Stimulated activated CD8-positive, alpha-beta memory T cell treated with anti-CD3 and anti-CD28 coated beads, Interleukin-7, amount 100 ng/mL, for 48 hours (primary cell): ENCODE measurements at regions not wholly inside any gene's neighbourhood (a gene's known extent, or its start where the extent isn't known, plus 50 kb on each side); places are given as distances from the start of the nearest gene placed in this dataset.

Experiments
- DNase-seq, 2 donors: peaks; one replicate each; pipeline ENCODE4 v3.0.0-alpha.2; 2020; ENCODE audit warnings: low read depth in 1 of 2; ENCODE audit errors: extremely low read depth in 1 of 2

- no peak for DNase-seq
These were observed 190.5 kb upstream of the NRP1 start for GRCh38 chr10:33524966-33525365.

- no peak for DNase-seq
These were observed 189.6 kb upstream of the NRP1 start for GRCh38 chr10:33524041-33524440.

GRCh38 chr10:33523236-33523792 is 188.8 kb upstream of the NRP1 start:
- DNase-seq, result no peak

GRCh38 chr10:33521904-33522303 is 187.4 kb upstream of the NRP1 start:
- no peak for DNase-seq

GRCh38 chr10:33521062-33521461 is 186.6 kb upstream of the NRP1 start:
- DNase-seq, result no peak

GRCh38 chr10:33520223-33520622 is 185.8 kb upstream of the NRP1 start:
- no peak for DNase-seq

- no peak for DNase-seq
These were observed 184.8 kb upstream of the NRP1 start for GRCh38 chr10:33519130-33519860.

GRCh38 chr10:33510206-33510605 is 175.7 kb upstream of the NRP1 start:
- DNase-seq, result no peak

GRCh38 chr10:33509231-33509831 is 174.9 kb upstream of the NRP1 start:
- DNase-seq, result peak in 1 of 2 donors; percentile 16

- DNase-seq, result no peak
These were observed 173.4 kb upstream of the NRP1 start for GRCh38 chr10:33507662-33508425.

GRCh38 chr10:33506838-33507661 is 172.6 kb upstream of the NRP1 start:
- DNase-seq, result no peak

- no peak for DNase-seq
These were observed 171.9 kb upstream of the NRP1 start for GRCh38 chr10:33506391-33506790.

- DNase-seq, result no peak
These were observed 166.7 kb upstream of the NRP1 start for GRCh38 chr10:33501161-33501560.

GRCh38 chr10:33498391-33498891 is 164.0 kb upstream of the NRP1 start:
- DNase-seq, result no peak

- no peak for DNase-seq
These were observed 162.9 kb upstream of the NRP1 start for GRCh38 chr10:33497338-33497737.

- DNase-seq, result no peak
These were observed 161.6 kb upstream of the NRP1 start for GRCh38 chr10:33496096-33496495.

- DNase-seq, result no peak
These were observed 160.3 kb upstream of the NRP1 start for GRCh38 chr10:33494694-33495265.

- no peak for DNase-seq
These were observed 159.5 kb upstream of the NRP1 start for GRCh38 chr10:33493978-33494377.

GRCh38 chr10:33493497-33493896 is 159.0 kb upstream of the NRP1 start:
- no peak for DNase-seq

- DNase-seq, result no peak
These were observed 158.4 kb upstream of the NRP1 start for GRCh38 chr10:33492701-33493345.
